Peyer's patch (tissue), 4 donors: ENCODE measurements at regions not wholly inside any gene's neighbourhood (a gene's known extent, or its start where the extent isn't known, plus 50 kb on each side); places are given as distances from the start of the nearest gene placed in this dataset.

Experiments
- DNase-seq, 3 donors: peaks; one replicate each; pipeline ENCODE4 v3.0.0-alpha.2; 2017 to 2019
- H3K27ac ChIP-seq, 4 donors: fragments of 200-600 bp; sonication (generic); one replicate each; pipeline ENCODE4 v1.5.1; 2016 to 2019
- H3K27me3 ChIP-seq, 2 donors: fragments of 200-600 bp; sonication (generic); one replicate each; pipeline ENCODE4 v1.5.1; 2019
- H3K36me3 ChIP-seq, 3 donors: fragments of 200-600 bp; sonication (generic); one replicate each; pipeline ENCODE4 v1.5.1; 2016 to 2019
- H3K4me1 ChIP-seq, 4 donors: fragments of 200-600 bp; sonication (generic); one replicate each; pipeline ENCODE4 v1.5.1; 2016 to 2019
- H3K4me3 ChIP-seq, 4 donors: fragments of 200-600 bp; sonication (generic); 1 replicate in 3 of 4; 2 replicates in 1 of 4; pipeline ENCODE4 v1.5.1; 2016 to 2019; ENCODE audit warnings: mild to moderate bottlenecking in 1 of 4
- H3K9me3 ChIP-seq, 4 donors: fragments of 200-600 bp; sonication (generic); one replicate each; pipeline ENCODE4 v1.5.1; 2016 to 2019; ENCODE audit warnings: mild to moderate bottlenecking in 1 of 4
- POLR2A ChIP-seq, 2 donors: fragments of 450-650 bp; IDR thresholded peaks; one replicate each; pipeline ENCODE4 v1.5.1; 2017; ENCODE audit warnings: antibody characterized with exemption in 2 of 2, mild to moderate bottlenecking in 2 of 2, moderate library complexity in 2 of 2
- TF ChIP-seq, protein P1 (sequence below), 6 experiments: fragments of 450-650 bp in 4 of 6; fragments of 200-600 bp in 2 of 6; sonication (generic) in 1 of 6; IDR thresholded peaks; one replicate each; pipeline ENCODE4 v1.5.1; 2017 to 2019; ENCODE audit warnings: antibody characterized with exemption in 6 of 6, mild to moderate bottlenecking in 3 of 6, moderate library complexity in 1 of 6

DNA sequence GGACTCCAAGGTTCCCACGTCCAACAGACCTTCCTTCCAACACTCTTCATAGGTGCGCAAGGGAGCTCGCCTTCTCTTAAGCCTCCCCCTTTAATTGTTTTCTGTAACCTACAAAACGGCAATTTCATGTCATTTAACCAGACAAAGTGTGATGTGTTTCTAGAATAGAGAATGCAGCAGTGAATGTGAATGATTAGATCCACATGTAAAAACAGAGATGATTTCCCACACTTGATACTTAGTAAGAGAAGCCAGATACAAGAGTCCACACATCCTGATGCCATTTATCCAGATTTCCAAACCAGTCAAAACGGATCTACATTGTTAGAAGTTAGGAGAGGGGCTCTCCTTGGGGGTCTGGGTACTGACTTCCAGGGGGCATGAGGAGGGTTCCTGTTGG, 89.3 kb downstream of the IRF8 start:
- H3K9me3 ChIP-seq, result no peaks in the 10 kb centered on the region
- TF ChIP-seq, protein P1, sequence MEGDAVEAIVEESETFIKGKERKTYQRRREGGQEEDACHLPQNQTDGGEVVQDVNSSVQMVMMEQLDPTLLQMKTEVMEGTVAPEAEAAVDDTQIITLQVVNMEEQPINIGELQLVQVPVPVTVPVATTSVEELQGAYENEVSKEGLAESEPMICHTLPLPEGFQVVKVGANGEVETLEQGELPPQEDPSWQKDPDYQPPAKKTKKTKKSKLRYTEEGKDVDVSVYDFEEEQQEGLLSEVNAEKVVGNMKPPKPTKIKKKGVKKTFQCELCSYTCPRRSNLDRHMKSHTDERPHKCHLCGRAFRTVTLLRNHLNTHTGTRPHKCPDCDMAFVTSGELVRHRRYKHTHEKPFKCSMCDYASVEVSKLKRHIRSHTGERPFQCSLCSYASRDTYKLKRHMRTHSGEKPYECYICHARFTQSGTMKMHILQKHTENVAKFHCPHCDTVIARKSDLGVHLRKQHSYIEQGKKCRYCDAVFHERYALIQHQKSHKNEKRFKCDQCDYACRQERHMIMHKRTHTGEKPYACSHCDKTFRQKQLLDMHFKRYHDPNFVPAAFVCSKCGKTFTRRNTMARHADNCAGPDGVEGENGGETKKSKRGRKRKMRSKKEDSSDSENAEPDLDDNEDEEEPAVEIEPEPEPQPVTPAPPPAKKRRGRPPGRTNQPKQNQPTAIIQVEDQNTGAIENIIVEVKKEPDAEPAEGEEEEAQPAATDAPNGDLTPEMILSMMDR (IDR thresholded peaks at IDR 0.05), result no peak
- TF ChIP-seq POLR2A (IDR thresholded peaks at IDR 0.05), result no peak
- peak overlapping the region in 1 of 4 donors; percentile 53 for H3K27ac ChIP-seq
- no peak overlapping the region for H3K4me3 ChIP-seq
- H3K36me3 ChIP-seq, result no peaks in the 10 kb centered on the region
- H3K27me3 ChIP-seq, result no peaks in the 10 kb centered on the region
- peak in 1 of 3 donors; percentile 5 for DNase-seq
- H3K4me1 ChIP-seq, result peaks cover 8 to 37% (median 18%) of the 10 kb centered on the region in 4 donors

DNA sequence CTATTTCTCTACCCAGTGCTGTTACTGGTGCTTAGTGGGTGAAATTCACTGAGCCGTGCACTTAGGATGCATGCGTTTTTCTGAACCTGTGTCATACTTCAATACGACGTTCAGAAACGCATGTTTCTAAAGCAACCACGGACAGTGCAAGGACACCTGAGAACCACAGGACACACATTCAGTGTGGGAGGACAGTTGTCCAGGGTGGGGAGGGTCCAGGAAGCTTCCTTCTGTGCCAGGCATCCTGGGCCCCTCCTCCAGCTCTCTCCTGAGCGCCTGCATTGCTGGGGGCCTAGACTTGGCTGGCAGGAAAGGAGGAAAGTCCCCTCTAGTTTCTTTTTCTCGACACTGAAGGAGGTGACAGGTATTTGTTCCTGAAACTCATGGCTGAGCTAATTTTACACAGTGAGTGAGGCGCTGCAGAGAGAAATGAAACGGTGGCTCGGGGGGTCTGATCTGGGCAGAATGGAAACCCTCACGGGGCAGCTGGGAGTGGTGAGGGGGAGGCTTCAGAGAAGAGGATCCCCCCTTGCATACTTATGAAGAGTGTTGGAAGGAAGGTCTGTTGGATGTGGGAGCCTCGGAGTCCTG, 89.9 kb downstream of the IRF8 start:
- H3K4me1 ChIP-seq, result peaks cover 8 to 34% (median 18%) of the 10 kb centered on the region in 4 donors
- peak in 1 of 3 donors; percentile 46 for DNase-seq

DNA sequence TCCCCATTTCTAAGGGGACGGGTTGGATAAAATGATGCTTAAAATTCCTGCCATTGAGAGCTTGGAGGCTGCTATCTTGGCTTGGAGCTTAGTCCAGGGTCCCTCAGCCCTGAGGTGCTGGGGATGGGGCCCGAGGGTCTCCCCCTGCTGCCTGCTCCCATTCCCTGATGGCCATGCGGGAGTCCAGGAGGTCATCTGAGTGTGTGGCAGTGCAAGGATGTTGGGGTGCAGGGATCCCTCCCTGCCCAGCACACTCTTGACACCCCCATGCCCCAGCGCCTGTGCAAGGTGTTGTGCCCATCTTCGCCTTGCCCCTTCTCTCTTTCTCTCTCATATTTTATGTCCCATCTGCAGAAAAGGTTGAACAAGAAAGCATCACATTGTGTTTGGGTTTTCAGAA, 90.4 kb downstream of the IRF8 start:
- H3K27me3 ChIP-seq, result no peaks in the 10 kb centered on the region

More for the DNA sequence above, 89.9 kb downstream of the IRF8 start:
- Histone ChIP-seq H3K4me3 (peak overlapping the region in 1 of 4 donors; percentile 6), H3K36me3 (no peaks in the 10 kb centered on the region), H3K27me3 (no peaks in the 10 kb centered on the region), H3K27ac (peak overlapping the region in 1 of 4 donors; percentile 53), H3K9me3 (no peaks in the 10 kb centered on the region)
- no peak for TF ChIP-seq POLR2A (IDR thresholded peaks at IDR 0.05)
- TF ChIP-seq, protein P1 (IDR thresholded peaks at IDR 0.05), result no peak

DNA sequence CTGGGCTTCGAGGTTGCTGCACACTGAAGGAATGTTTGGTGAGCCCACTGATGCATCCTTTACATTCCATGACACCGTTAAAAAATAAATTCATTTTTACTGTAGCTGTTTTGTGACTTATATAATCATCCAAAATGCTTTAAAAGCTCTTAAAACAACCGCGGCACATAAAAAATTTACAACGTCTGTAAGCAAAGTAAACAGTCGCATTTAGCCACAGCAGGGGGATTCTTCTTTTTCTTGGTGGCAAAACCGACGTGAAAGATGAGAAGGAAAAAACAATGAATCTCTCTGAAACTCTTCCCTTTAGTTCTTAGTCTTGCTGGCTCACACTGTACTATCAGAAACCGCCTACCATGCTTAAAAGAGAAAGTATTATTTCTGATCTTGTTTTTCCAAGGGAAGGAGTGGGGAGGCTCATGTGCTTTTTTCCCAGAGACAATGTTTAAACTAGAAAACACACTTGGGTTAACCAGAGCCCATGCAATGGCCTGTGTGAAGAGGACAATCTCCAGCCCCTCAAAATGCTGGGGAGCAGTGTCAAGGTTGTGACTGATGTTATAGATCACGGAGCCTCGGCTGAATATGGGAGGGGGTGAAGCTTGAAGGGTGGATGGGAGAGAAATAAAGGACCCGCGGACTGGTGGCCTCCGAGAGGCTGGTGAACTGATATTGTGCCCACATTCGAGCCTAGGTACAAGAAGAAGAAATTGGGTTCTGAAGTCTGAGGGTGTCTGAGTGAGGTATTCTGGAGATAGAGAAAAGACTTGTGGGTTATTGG, 91.1 kb downstream of the IRF8 start:
- Histone ChIP-seq H3K4me1 (peaks cover 8 to 22% (median 15%) of the 10 kb centered on the region in 4 donors), H3K4me3 (no peak overlapping the region), H3K27me3 (no peaks in the 10 kb centered on the region), H3K36me3 (no peaks in the 10 kb centered on the region), H3K27ac (peak overlapping the region in 1 of 4 donors; percentile 11), H3K9me3 (no peaks in the 10 kb centered on the region)
- TF ChIP-seq, protein P1 (IDR thresholded peaks at IDR 0.05), result no peak
- TF ChIP-seq POLR2A (IDR thresholded peaks at IDR 0.05), result no peak
- no peak for DNase-seq

More for the DNA sequence above, 90.4 kb downstream of the IRF8 start:
- Histone ChIP-seq H3K4me1 (peaks cover 8 to 29% (median 16%) of the 10 kb centered on the region in 4 donors), H3K36me3 (no peaks in the 10 kb centered on the region), H3K4me3 (no peak overlapping the region), H3K27ac (peak overlapping the region in 1 of 4 donors; percentile 53), H3K9me3 (no peaks in the 10 kb centered on the region)
- peak in 1 of 3 donors; percentile 40 for DNase-seq
- TF ChIP-seq, protein P1 (IDR thresholded peaks at IDR 0.05), result no peak
- no peak for TF ChIP-seq POLR2A (IDR thresholded peaks at IDR 0.05)

DNA sequence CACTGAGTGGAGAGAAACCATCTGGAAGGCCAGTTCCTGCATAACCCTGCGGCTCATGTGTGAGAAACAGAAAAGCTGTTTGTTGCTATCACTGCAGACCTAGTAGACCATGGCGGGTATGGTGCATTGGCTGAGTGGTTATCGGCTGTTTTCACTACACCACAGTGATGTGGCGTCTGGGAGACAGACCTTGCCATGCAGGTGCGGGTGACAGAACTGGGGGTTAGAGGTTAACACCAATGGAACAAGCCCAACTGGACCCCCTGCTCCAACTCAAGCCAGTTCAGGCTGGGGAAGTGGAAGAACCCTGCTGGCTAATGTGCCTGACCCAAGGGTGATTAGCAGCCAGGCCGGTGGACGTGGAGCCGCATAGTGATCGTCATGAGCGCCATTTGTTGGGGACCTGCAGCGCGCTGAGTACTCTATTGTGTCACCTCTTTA, 91.9 kb downstream of the IRF8 start:
- H3K36me3 ChIP-seq, result no peaks in the 10 kb centered on the region
- TF ChIP-seq, protein P1 (IDR thresholded peaks at IDR 0.05), result no peak
- TF ChIP-seq POLR2A (IDR thresholded peaks at IDR 0.05), result no peak
- H3K4me1 ChIP-seq, result peaks cover 3 to 16% (median 12%) of the 10 kb centered on the region in 4 donors
- H3K27me3 ChIP-seq, result no peaks in the 10 kb centered on the region
- H3K27ac ChIP-seq, result no peak overlapping the region
- no peaks in the 10 kb centered on the region for H3K9me3 ChIP-seq
- peak in 2 of 3 donors; percentile 70 for DNase-seq
- H3K4me3 ChIP-seq, result no peak overlapping the region
